ENCODE measurements at regions not wholly inside any gene's neighbourhood (a gene's known extent, or its start where the extent isn't known, plus 50 kb on each side); places are given as distances from the start of the nearest gene placed in this dataset.

GRCh38 chr21:15130326-15130725 lies 65.5 kb upstream of the NRIP1 start:
- no peaks in the 10 kb centered on the region for H3K9me3 ChIP-seq (ENCODE audit: insufficient read depth, low read depth, low read length)
- no peak overlapping the region for H2AFZ ChIP-seq (ENCODE audit: insufficient read depth, low read length, poor library complexity)
- no peak overlapping the region for H3K27ac ChIP-seq (ENCODE audit: low read depth, low read length)
- no peak overlapping the region for H4K12ac ChIP-seq (ENCODE audit: low read depth, low read length)
- no peak overlapping the region for H3K4me3 ChIP-seq (ENCODE audit: low read depth, low read length)
- H4K91ac ChIP-seq (ENCODE audit: low read depth, low read length), result no peak overlapping the region
- H3K79me1 ChIP-seq (ENCODE audit: low read length), result no peaks in the 10 kb centered on the region
- no CpG with 5 or more reads among the region's 6 CpGs for WGBS (ENCODE audit: extremely low coverage, insufficient coverage, insufficient read length)
- H2AK5ac ChIP-seq (ENCODE audit: low read length), result no peak overlapping the region
- H2BK5ac ChIP-seq (ENCODE audit: low read depth, low read length, poor library complexity), result no peak overlapping the region
- no peak overlapping the region for H3K14ac ChIP-seq (ENCODE audit: low read length)
- DNase-seq, result no peak
- no peaks in the 10 kb centered on the region for H3K36me3 ChIP-seq (ENCODE audit: control insufficient read depth in 1 of 2, insufficient read depth in 2 of 2, low read length in 2 of 2)
- no peak overlapping the region for H3K18ac ChIP-seq (ENCODE audit: low read length)
- H3K79me2 ChIP-seq (ENCODE audit: control insufficient read depth, insufficient read depth, low read length, poor library complexity), result no peaks in the 10 kb centered on the region
- no peaks in the 10 kb centered on the region for H3K27me3 ChIP-seq (ENCODE audit: insufficient read depth, low read length)
- no peak overlapping the region for H3K4me2 ChIP-seq (ENCODE audit: low read length)
- no peak overlapping the region for H2BK120ac ChIP-seq (ENCODE audit: insufficient read depth, low read length, poor library complexity)
- H3K23ac ChIP-seq (ENCODE audit: low read length), result no peak overlapping the region
- H3K9ac ChIP-seq (ENCODE audit: low read length), result no peak overlapping the region
- no peak overlapping the region for H2BK12ac ChIP-seq (ENCODE audit: low read length)
- H3K4me1 ChIP-seq (ENCODE audit: control insufficient read depth in 1 of 2, insufficient read depth in 2 of 2, low read length in 2 of 2), result no peaks in the 10 kb centered on the region
- H4K8ac ChIP-seq (ENCODE audit: low read depth, low read length), result no peak overlapping the region
- H3K4ac ChIP-seq (ENCODE audit: low read depth, low read length), result no peak overlapping the region

- no CpG with 5 or more reads among the region's 1 CpG for WGBS (ENCODE audit: extremely low coverage, insufficient coverage, insufficient read length)
Measured at GRCh38 chr21:15130751-15131150, 66.0 kb upstream of the NRIP1 start.

GRCh38 chr21:15132781-15133180 lies 68.0 kb upstream of the NRIP1 start:
- Histone ChIP-seq H3K4me3 (ENCODE audit: low read depth, low read length) (no peak overlapping the region), H3K14ac (ENCODE audit: low read length) (no peak overlapping the region), H3K36me3 (ENCODE audit: control insufficient read depth in 1 of 2, insufficient read depth in 2 of 2, low read length in 2 of 2) (no peaks in the 10 kb centered on the region), H3K23ac (ENCODE audit: low read length) (no peak overlapping the region), H3K4ac (ENCODE audit: low read depth, low read length) (no peak overlapping the region), H3K27me3 (ENCODE audit: insufficient read depth, low read length) (no peaks in the 10 kb centered on the region), H4K12ac (ENCODE audit: low read depth, low read length) (no peak overlapping the region), H3K18ac (ENCODE audit: low read length) (no peak overlapping the region), H3K27ac (ENCODE audit: low read depth, low read length) (no peak overlapping the region), H3K9me3 (ENCODE audit: insufficient read depth, low read depth, low read length) (no peaks in the 10 kb centered on the region), H4K8ac (ENCODE audit: low read depth, low read length) (no peak overlapping the region), H3K4me2 (ENCODE audit: low read length) (no peak overlapping the region), H3K79me2 (ENCODE audit: control insufficient read depth, insufficient read depth, low read length, poor library complexity) (no peaks in the 10 kb centered on the region), H3K4me1 (ENCODE audit: control insufficient read depth in 1 of 2, insufficient read depth in 2 of 2, low read length in 2 of 2) (no peaks in the 10 kb centered on the region), H2AFZ (ENCODE audit: insufficient read depth, low read length, poor library complexity) (no peak overlapping the region), H4K91ac (ENCODE audit: low read depth, low read length) (no peak overlapping the region), H2BK120ac (ENCODE audit: insufficient read depth, low read length, poor library complexity) (no peak overlapping the region), H3K9ac (ENCODE audit: low read length) (no peak overlapping the region), H3K79me1 (ENCODE audit: low read length) (no peaks in the 10 kb centered on the region), H2BK12ac (ENCODE audit: low read length) (no peak overlapping the region), H2AK5ac (ENCODE audit: low read length) (no peak overlapping the region), H2BK5ac (ENCODE audit: low read depth, low read length, poor library complexity) (no peak overlapping the region)
- no CpG with 5 or more reads among the region's 7 CpGs for WGBS (ENCODE audit: extremely low coverage, insufficient coverage, insufficient read length)
- peak; percentile 56 to 94 for DNase-seq

More at GRCh38 chr21:15130751-15131150, 66.0 kb upstream of the NRIP1 start:
- Histone ChIP-seq H3K4me2 (ENCODE audit: low read length) (no peak overlapping the region), H3K4me1 (ENCODE audit: control insufficient read depth in 1 of 2, insufficient read depth in 2 of 2, low read length in 2 of 2) (no peaks in the 10 kb centered on the region), H2BK5ac (ENCODE audit: low read depth, low read length, poor library complexity) (no peak overlapping the region), H2BK12ac (ENCODE audit: low read length) (no peak overlapping the region), H4K12ac (ENCODE audit: low read depth, low read length) (no peak overlapping the region), H4K8ac (ENCODE audit: low read depth, low read length) (no peak overlapping the region), H3K27me3 (ENCODE audit: insufficient read depth, low read length) (no peaks in the 10 kb centered on the region), H3K4me3 (ENCODE audit: low read depth, low read length) (no peak overlapping the region), H4K91ac (ENCODE audit: low read depth, low read length) (no peak overlapping the region), H3K27ac (ENCODE audit: low read depth, low read length) (no peak overlapping the region), H2BK120ac (ENCODE audit: insufficient read depth, low read length, poor library complexity) (no peak overlapping the region), H3K4ac (ENCODE audit: low read depth, low read length) (no peak overlapping the region), H3K79me1 (ENCODE audit: low read length) (no peaks in the 10 kb centered on the region), H3K36me3 (ENCODE audit: control insufficient read depth in 1 of 2, insufficient read depth in 2 of 2, low read length in 2 of 2) (no peaks in the 10 kb centered on the region), H3K23ac (ENCODE audit: low read length) (no peak overlapping the region), H3K9ac (ENCODE audit: low read length) (no peak overlapping the region), H2AFZ (ENCODE audit: insufficient read depth, low read length, poor library complexity) (no peak overlapping the region), H2AK5ac (ENCODE audit: low read length) (no peak overlapping the region), H3K18ac (ENCODE audit: low read length) (no peak overlapping the region), H3K14ac (ENCODE audit: low read length) (no peak overlapping the region), H3K79me2 (ENCODE audit: control insufficient read depth, insufficient read depth, low read length, poor library complexity) (no peaks in the 10 kb centered on the region), H3K9me3 (ENCODE audit: insufficient read depth, low read depth, low read length) (no peaks in the 10 kb centered on the region)
- DNase-seq, result no peak

GRCh38 chr21:15134701-15135470 lies 70.1 kb upstream of the NRIP1 start:
- H3K9me3 ChIP-seq (ENCODE audit: insufficient read depth, low read depth, low read length), result no peaks in the 10 kb centered on the region
- H4K8ac ChIP-seq (ENCODE audit: low read depth, low read length), result no peak overlapping the region
- no peak overlapping the region for H3K4ac ChIP-seq (ENCODE audit: low read depth, low read length)
- no peaks in the 10 kb centered on the region for H3K4me1 ChIP-seq (ENCODE audit: control insufficient read depth in 1 of 2, insufficient read depth in 2 of 2, low read length in 2 of 2)
- no CpG with 5 or more reads among the region's 7 CpGs for WGBS (ENCODE audit: extremely low coverage, insufficient coverage, insufficient read length)
- no peak overlapping the region for H3K9ac ChIP-seq (ENCODE audit: low read length)
- no peak overlapping the region for H2AK5ac ChIP-seq (ENCODE audit: low read length)
- no peak overlapping the region for H3K4me3 ChIP-seq (ENCODE audit: low read depth, low read length)
- no peak overlapping the region for H2BK12ac ChIP-seq (ENCODE audit: low read length)
- no peak overlapping the region for H3K23ac ChIP-seq (ENCODE audit: low read length)
- no peak overlapping the region for H3K18ac ChIP-seq (ENCODE audit: low read length)
- no peak overlapping the region for H4K12ac ChIP-seq (ENCODE audit: low read depth, low read length)
- H3K36me3 ChIP-seq (ENCODE audit: control insufficient read depth in 1 of 2, insufficient read depth in 2 of 2, low read length in 2 of 2), result no peaks in the 10 kb centered on the region
- no peak overlapping the region for H2BK5ac ChIP-seq (ENCODE audit: low read depth, low read length, poor library complexity)
- no peak overlapping the region for H3K14ac ChIP-seq (ENCODE audit: low read length)
- H3K27ac ChIP-seq (ENCODE audit: low read depth, low read length), result no peak overlapping the region
- H3K79me1 ChIP-seq (ENCODE audit: low read length), result no peaks in the 10 kb centered on the region
- H3K79me2 ChIP-seq (ENCODE audit: control insufficient read depth, insufficient read depth, low read length, poor library complexity), result no peaks in the 10 kb centered on the region
- H3K27me3 ChIP-seq (ENCODE audit: insufficient read depth, low read length), result no peaks in the 10 kb centered on the region
- no peak overlapping the region for H3K4me2 ChIP-seq (ENCODE audit: low read length)
- H2AFZ ChIP-seq (ENCODE audit: insufficient read depth, low read length, poor library complexity), result no peak overlapping the region
- H2BK120ac ChIP-seq (ENCODE audit: insufficient read depth, low read length, poor library complexity), result no peak overlapping the region
- no peak overlapping the region for H4K91ac ChIP-seq (ENCODE audit: low read depth, low read length)
- DNase-seq, result no peak

Measured in trophoblast cell (in vitro differentiated cells and primary cell).